HUES48 (cell line): ENCODE measurements at regions not wholly inside any gene's neighbourhood (a gene's known extent, or its start where the extent isn't known, plus 50 kb on each side); places are given as distances from the start of the nearest gene placed in this dataset.
"Not testable (repeated sequence)": the region's sequence is repeated elsewhere in the genome, so short reads cannot be mapped to it uniquely, and the experiment has no call there.

Experiments used
- H3K27ac ChIP-seq: one replicate; pipeline ENCODE4 v1.7.0; 2013; ENCODE audit warnings: low read depth, low read length, inconsistent platforms
- H3K27me3 ChIP-seq: 2 replicates; pipeline ENCODE4 v1.6.1; 2013; ENCODE audit warnings: mild to moderate bottlenecking, low read length; ENCODE audit not compliant: control insufficient read depth, insufficient read depth
- H3K36me3 ChIP-seq: 2 replicates; pipeline ENCODE4 v1.6.1; 2013; ENCODE audit warnings: low read length; ENCODE audit not compliant: control insufficient read depth, insufficient read depth
- H3K4me1 ChIP-seq: 2 replicates; pipeline ENCODE4 v1.6.1; 2013; ENCODE audit warnings: mild to moderate bottlenecking, low read length; ENCODE audit not compliant: control insufficient read depth, insufficient read depth
- H3K4me3 ChIP-seq: 2 replicates; pipeline ENCODE4 v1.5.1; 2013; ENCODE audit warnings: mild to moderate bottlenecking, low read depth, low read length
- H3K9ac ChIP-seq: 2 replicates; pipeline ENCODE4 v1.6.1; 2013; ENCODE audit warnings: mild to moderate bottlenecking, low read depth, low read length, moderate library complexity
- H3K9me3 ChIP-seq: 2 replicates; pipeline ENCODE4 v1.6.1; 2013; ENCODE audit warnings: low read length; ENCODE audit not compliant: control insufficient read depth, insufficient read depth

GRCh38 chr11:39768214-39768613 is 1691.2 kb downstream of the LRRC4C start:
- Histone ChIP-seq H3K4me1 (no peaks in the 10 kb centered on the region), H3K9ac (no peak overlapping the region), H3K27me3 (no peaks in the 10 kb centered on the region), H3K36me3 (no peaks in the 10 kb centered on the region), H3K4me3 (no peak overlapping the region), H3K27ac (no peak overlapping the region), H3K9me3 (no peaks in the 10 kb centered on the region)

DNA sequence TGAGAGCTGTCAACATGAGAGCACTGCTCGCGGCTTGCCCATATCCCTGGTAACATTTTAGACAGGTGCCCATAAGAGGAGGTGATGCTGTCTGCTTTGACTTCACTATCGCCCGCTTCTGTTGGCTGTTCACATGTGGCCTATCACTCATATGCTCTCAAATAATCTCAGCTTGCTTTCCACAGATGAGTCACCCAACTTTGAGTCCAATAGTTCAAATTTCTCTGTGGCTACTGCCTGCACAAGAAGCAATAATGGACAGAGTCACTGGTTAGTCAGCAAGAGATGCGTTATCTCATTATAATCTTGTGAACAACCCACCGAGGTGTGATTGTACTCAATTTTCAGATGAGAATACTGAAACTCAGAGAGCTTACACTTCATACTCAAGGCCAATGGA is 1714.1 kb downstream of the LRRC4C start:
- no peaks in the 10 kb centered on the region for H3K36me3 ChIP-seq
- H3K27ac ChIP-seq, result no peak overlapping the region
- no peak overlapping the region for H3K4me3 ChIP-seq
- peaks cover 11% of the 10 kb centered on the region for H3K9me3 ChIP-seq
- H3K9ac ChIP-seq, result no peak overlapping the region
- no peaks in the 10 kb centered on the region for H3K27me3 ChIP-seq
- H3K4me1 ChIP-seq, result no peaks in the 10 kb centered on the region

- H3K36me3 ChIP-seq, result no peaks in the 10 kb centered on the region
- H3K9me3 ChIP-seq, result peaks cover 11% of the 10 kb centered on the region
- no peak overlapping the region for H3K9ac ChIP-seq
- no peaks in the 10 kb centered on the region for H3K4me1 ChIP-seq
- no peak overlapping the region for H3K27ac ChIP-seq
- no peak overlapping the region for H3K4me3 ChIP-seq
- no peaks in the 10 kb centered on the region for H3K27me3 ChIP-seq
Observed at GRCh38 chr11:39741066-39741465, 1718.4 kb downstream of the LRRC4C start.

- H3K27ac ChIP-seq, H3K4me1 ChIP-seq, H3K9ac ChIP-seq, H3K9me3 ChIP-seq, H3K36me3 ChIP-seq, H3K4me3 ChIP-seq, H3K27me3 ChIP-seq: not testable (repeated sequence)
Observed at GRCh38 chr11:39736351-39736750, 1723.1 kb downstream of the LRRC4C start.

GRCh38 chr11:39732001-39732400 is 1727.5 kb downstream of the LRRC4C start:
- H3K9me3 ChIP-seq, result no peaks in the 10 kb centered on the region
- H3K4me1 ChIP-seq, result peaks cover 8% of the 10 kb centered on the region; the same call in 1 of the 2 replicates
- H3K4me3 ChIP-seq, result no peak overlapping the region
- no peaks in the 10 kb centered on the region for H3K36me3 ChIP-seq
- no peak overlapping the region for H3K9ac ChIP-seq
- H3K27me3 ChIP-seq, result no peaks in the 10 kb centered on the region
- H3K27ac ChIP-seq, result no peak overlapping the region

DNA sequence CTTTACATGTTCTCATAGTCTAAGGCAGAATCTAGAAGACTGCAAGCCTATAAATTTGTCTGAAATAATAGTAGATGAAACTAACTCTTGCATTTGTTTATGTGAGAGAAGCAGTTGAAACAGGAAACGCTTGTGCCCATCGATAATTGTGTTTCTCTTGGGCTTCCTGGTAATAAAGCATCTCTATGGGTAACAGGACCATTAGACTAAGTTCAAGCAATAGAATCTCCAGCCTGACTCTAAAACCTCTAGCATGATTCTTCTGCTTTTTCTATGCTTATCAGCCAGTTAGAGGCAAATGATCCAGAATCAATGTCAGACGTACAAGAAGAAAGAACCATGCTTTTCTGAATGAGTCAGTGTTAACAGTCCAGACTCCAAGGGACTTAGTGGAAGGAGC is 1734.4 kb downstream of the LRRC4C start:
- H3K27ac ChIP-seq, result no peak overlapping the region
- H3K4me3 ChIP-seq, result no peak overlapping the region
- H3K9ac ChIP-seq, result no peak overlapping the region
- no peaks in the 10 kb centered on the region for H3K9me3 ChIP-seq
- H3K4me1 ChIP-seq, result no peaks in the 10 kb centered on the region
- H3K36me3 ChIP-seq, result no peaks in the 10 kb centered on the region
- H3K27me3 ChIP-seq, result no peaks in the 10 kb centered on the region

GRCh38 chr11:39724404-39724803 is 1735.0 kb downstream of the LRRC4C start:
- Histone ChIP-seq H3K4me1 (no peaks in the 10 kb centered on the region), H3K27me3 (no peaks in the 10 kb centered on the region), H3K4me3 (no peak overlapping the region), H3K9me3 (no peaks in the 10 kb centered on the region), H3K9ac (no peak overlapping the region), H3K36me3 (no peaks in the 10 kb centered on the region), H3K27ac (no peak overlapping the region)

DNA sequence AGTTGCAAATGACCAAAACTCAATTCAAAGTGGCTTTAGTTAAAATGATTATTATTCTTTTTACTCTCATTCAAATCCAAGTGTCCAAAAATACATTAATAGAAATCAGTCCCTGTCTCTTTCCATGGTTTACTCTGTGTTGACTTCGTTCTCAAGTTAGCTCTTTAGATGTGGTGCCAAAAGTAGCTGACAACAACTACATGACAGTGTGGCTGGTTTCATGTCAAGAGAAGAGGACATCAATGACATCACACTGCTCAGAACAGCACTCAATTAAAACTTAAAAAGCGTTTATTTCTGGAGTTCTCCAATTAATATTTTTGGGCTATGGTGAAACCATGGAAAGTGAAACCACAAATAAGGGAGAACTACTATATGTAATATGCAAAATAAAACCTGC is 1746.9 kb downstream of the LRRC4C start:
- no peak overlapping the region for H3K9ac ChIP-seq
- H3K9me3 ChIP-seq, result no peaks in the 10 kb centered on the region
- peaks cover 9% of the 10 kb centered on the region for H3K4me1 ChIP-seq
- no peaks in the 10 kb centered on the region for H3K27me3 ChIP-seq
- H3K4me3 ChIP-seq, result no peak overlapping the region
- no peak overlapping the region for H3K27ac ChIP-seq
- no peaks in the 10 kb centered on the region for H3K36me3 ChIP-seq

- Histone ChIP-seq H3K4me1 (no peaks in the 10 kb centered on the region), H3K9me3 (no peaks in the 10 kb centered on the region), H3K27me3 (no peaks in the 10 kb centered on the region), H3K9ac (no peak overlapping the region), H3K27ac (no peak overlapping the region), H3K4me3 (no peak overlapping the region), H3K36me3 (no peaks in the 10 kb centered on the region)
Observed at GRCh38 chr11:39690856-39691255, 1768.6 kb downstream of the LRRC4C start.

GRCh38 chr11:39683951-39684554 is 1775.4 kb downstream of the LRRC4C start:
- H3K9me3 ChIP-seq, result peaks cover 11% of the 10 kb centered on the region
- H3K9ac ChIP-seq, result no peak overlapping the region
- H3K4me3 ChIP-seq, result no peak overlapping the region
- H3K36me3 ChIP-seq, result no peaks in the 10 kb centered on the region
- no peaks in the 10 kb centered on the region for H3K27me3 ChIP-seq
- peaks cover 10% of the 10 kb centered on the region for H3K4me1 ChIP-seq
- no peak overlapping the region for H3K27ac ChIP-seq

DNA sequence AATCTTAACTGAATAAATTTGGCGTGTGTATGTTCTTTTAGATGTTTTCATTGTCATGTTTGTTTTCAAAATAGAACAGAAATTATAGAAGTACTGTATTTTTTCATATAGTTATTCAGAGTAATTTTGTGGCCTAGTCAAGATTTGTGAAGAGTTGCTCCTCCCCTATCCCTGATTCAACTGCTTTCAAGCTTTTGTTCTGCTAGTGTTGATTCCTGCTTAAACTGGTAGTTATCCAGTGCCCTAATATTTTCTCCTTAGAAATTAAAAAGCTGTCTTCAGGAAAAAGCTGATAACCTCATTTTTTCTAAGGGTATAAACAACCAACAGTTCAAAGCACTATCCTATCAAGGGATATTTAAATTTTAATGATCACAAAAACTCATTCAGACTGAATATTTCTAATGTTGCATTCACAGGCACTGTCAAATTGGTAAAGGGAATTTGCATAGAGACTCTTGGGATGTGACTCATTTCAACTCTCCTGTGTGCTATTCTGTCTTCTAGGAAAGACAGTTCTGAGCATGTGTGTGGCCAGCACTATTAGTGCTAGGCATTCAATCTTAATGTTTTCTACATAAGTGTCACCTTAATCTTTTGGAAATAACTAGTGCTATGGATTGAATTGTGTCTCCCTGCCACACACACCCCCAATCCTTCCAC is 1776.0 kb downstream of the LRRC4C start:
- Histone ChIP-seq H3K4me3 (no peak overlapping the region), H3K9ac (no peak overlapping the region), H3K9me3 (peaks cover 14% of the 10 kb centered on the region), H3K36me3 (no peaks in the 10 kb centered on the region), H3K27me3 (no peaks in the 10 kb centered on the region), H3K4me1 (peaks cover 10% of the 10 kb centered on the region), H3K27ac (peak overlapping the region; percentile 0)
